Stomach smooth muscle (tissue), 2 donors: ENCODE measurements at regions not wholly inside any gene's neighbourhood (a gene's known extent, or its start where the extent isn't known, plus 50 kb on each side); places are given as distances from the start of the nearest gene placed in this dataset.

Experiments
- H3K27ac ChIP-seq: one replicate; pipeline ENCODE4 v1.7.0; 2013; ENCODE audit warnings: mild to moderate bottlenecking, low read length, inconsistent platforms
- H3K27me3 ChIP-seq, 2 donors: one replicate each; pipeline ENCODE4 v1.7.0; 2013; ENCODE audit warnings: low read length in 2 of 2; ENCODE audit not compliant: insufficient read depth in 2 of 2, control insufficient read depth in 1 of 2
- H3K36me3 ChIP-seq, 2 donors: one replicate each; pipeline ENCODE4 v1.7.0; 2013; ENCODE audit warnings: low read length in 2 of 2; ENCODE audit not compliant: control insufficient read depth in 2 of 2, insufficient read depth in 2 of 2
- H3K4me1 ChIP-seq: one replicate; pipeline ENCODE4 v1.7.0; 2013; ENCODE audit warnings: low read length; ENCODE audit not compliant: control insufficient read depth, insufficient read depth
- H3K4me3 ChIP-seq, 2 donors: one replicate each; pipeline ENCODE4 v1.7.0; 2013; ENCODE audit warnings: low read length in 2 of 2
- H3K9ac ChIP-seq, 2 donors: one replicate each; pipeline ENCODE4 v1.7.0; 2013; ENCODE audit warnings: low read length in 2 of 2, mild to moderate bottlenecking in 1 of 2
- H3K9me3 ChIP-seq, 2 donors: one replicate each; pipeline ENCODE4 v1.7.0; 2013; ENCODE audit warnings: low read length in 2 of 2; ENCODE audit not compliant: control insufficient read depth in 2 of 2
- donor health status: healthy.
- donor health status: Pancreatic carcinoma.

GRCh38 chr2:41703123-41703522 is 344.7 kb upstream of the PKDCC start:
- no peak overlapping the region for H3K9ac ChIP-seq
- H3K4me1 ChIP-seq: no peaks in the 10 kb centered on the region
- H3K27me3 ChIP-seq: no peaks in the 10 kb centered on the region
- H3K4me3 ChIP-seq: no peak overlapping the region
- no peak overlapping the region for H3K27ac ChIP-seq
- no peaks in the 10 kb centered on the region for H3K36me3 ChIP-seq
- no peaks in the 10 kb centered on the region for H3K9me3 ChIP-seq

GRCh38 chr2:41705634-41706033 is 342.2 kb upstream of the PKDCC start:
- H3K27me3 ChIP-seq: peaks cover 0 to 1% of the 10 kb centered on the region in 2 donors
- H3K27ac ChIP-seq: no peak overlapping the region
- H3K36me3 ChIP-seq: no peaks in the 10 kb centered on the region
- no peaks in the 10 kb centered on the region for H3K9me3 ChIP-seq
- H3K9ac ChIP-seq: no peak overlapping the region
- H3K4me3 ChIP-seq: no peak overlapping the region
- H3K4me1 ChIP-seq: no peaks in the 10 kb centered on the region

GRCh38 chr2:41706286-41706685 is 341.5 kb upstream of the PKDCC start:
- Histone ChIP-seq H3K4me3 (no peak overlapping the region), H3K27me3 (peaks cover 0 to 2% of the 10 kb centered on the region in 2 donors), H3K9me3 (no peaks in the 10 kb centered on the region), H3K4me1 (no peaks in the 10 kb centered on the region), H3K36me3 (no peaks in the 10 kb centered on the region), H3K9ac (no peak overlapping the region), H3K27ac (no peak overlapping the region)

- Histone ChIP-seq H3K4me1 (no peaks in the 10 kb centered on the region), H3K27ac (no peak overlapping the region), H3K4me3 (no peak overlapping the region), H3K9me3 (no peaks in the 10 kb centered on the region), H3K9ac (no peak overlapping the region), H3K36me3 (no peaks in the 10 kb centered on the region), H3K27me3 (peaks cover 0 to 2% of the 10 kb centered on the region in 2 donors)
Measured at GRCh38 chr2:41707790-41708451, 339.9 kb upstream of the PKDCC start.

- H3K27ac ChIP-seq: no peak overlapping the region
Measured at GRCh38 chr2:41709702-41710599, 337.9 kb upstream of the PKDCC start.

GRCh38 chr2:41710944-41711343 is 336.9 kb upstream of the PKDCC start:
- H3K27ac ChIP-seq: no peak overlapping the region
- H3K36me3 ChIP-seq: no peaks in the 10 kb centered on the region
- H3K4me1 ChIP-seq: no peaks in the 10 kb centered on the region
- no peaks in the 10 kb centered on the region for H3K9me3 ChIP-seq
- H3K27me3 ChIP-seq: peaks cover 0 to 2% of the 10 kb centered on the region in 2 donors
- H3K9ac ChIP-seq: no peak overlapping the region
- H3K4me3 ChIP-seq: no peak overlapping the region

More at GRCh38 chr2:41709702-41710599, 337.9 kb upstream of the PKDCC start:
- H3K4me1 ChIP-seq: no peaks in the 10 kb centered on the region
- H3K27me3 ChIP-seq: peaks cover 0 to 2% of the 10 kb centered on the region in 2 donors
- H3K9me3 ChIP-seq: no peaks in the 10 kb centered on the region
- H3K4me3 ChIP-seq: no peak overlapping the region
- H3K36me3 ChIP-seq: no peaks in the 10 kb centered on the region
- H3K9ac ChIP-seq: no peak overlapping the region

GRCh38 chr2:41711736-41712135 is 336.1 kb upstream of the PKDCC start:
- Histone ChIP-seq H3K27me3 (peaks cover 0 to 2% of the 10 kb centered on the region in 2 donors), H3K9me3 (no peaks in the 10 kb centered on the region), H3K9ac (no peak overlapping the region), H3K36me3 (no peaks in the 10 kb centered on the region), H3K4me1 (no peaks in the 10 kb centered on the region), H3K4me3 (no peak overlapping the region), H3K27ac (no peak overlapping the region)

GRCh38 chr2:41716497-41716896 is 331.3 kb upstream of the PKDCC start:
- H3K27ac ChIP-seq: no peak overlapping the region
- no peaks in the 10 kb centered on the region for H3K27me3 ChIP-seq
- H3K4me1 ChIP-seq: no peaks in the 10 kb centered on the region
- no peak overlapping the region for H3K9ac ChIP-seq
- H3K9me3 ChIP-seq: no peaks in the 10 kb centered on the region
- H3K36me3 ChIP-seq: no peaks in the 10 kb centered on the region
- no peak overlapping the region for H3K4me3 ChIP-seq

- no peaks in the 10 kb centered on the region for H3K27me3 ChIP-seq
- no peak overlapping the region for H3K27ac ChIP-seq
- H3K4me1 ChIP-seq: no peaks in the 10 kb centered on the region
- H3K9ac ChIP-seq: no peak overlapping the region
- H3K36me3 ChIP-seq: no peaks in the 10 kb centered on the region
- H3K9me3 ChIP-seq: no peaks in the 10 kb centered on the region
- no peak overlapping the region for H3K4me3 ChIP-seq
Measured at GRCh38 chr2:41717839-41718238, 330.0 kb upstream of the PKDCC start.

GRCh38 chr2:41718705-41719104 is 329.1 kb upstream of the PKDCC start:
- H3K4me1 ChIP-seq: no peaks in the 10 kb centered on the region
- H3K36me3 ChIP-seq: no peaks in the 10 kb centered on the region
- H3K27ac ChIP-seq: no peak overlapping the region
- no peak overlapping the region for H3K9ac ChIP-seq
- no peaks in the 10 kb centered on the region for H3K27me3 ChIP-seq
- no peaks in the 10 kb centered on the region for H3K9me3 ChIP-seq
- no peak overlapping the region for H3K4me3 ChIP-seq

- Histone ChIP-seq H3K4me3 (no peak overlapping the region), H3K4me1 (no peaks in the 10 kb centered on the region), H3K27me3 (no peaks in the 10 kb centered on the region), H3K36me3 (no peaks in the 10 kb centered on the region), H3K9ac (no peak overlapping the region), H3K27ac (no peak overlapping the region), H3K9me3 (no peaks in the 10 kb centered on the region)
Measured at GRCh38 chr2:41719756-41720155, 328.1 kb upstream of the PKDCC start.
